H9 (cell line): ENCODE measurements at regions not wholly inside any gene's neighbourhood (a gene's known extent, or its start where the extent isn't known, plus 50 kb on each side); places are given as distances from the start of the nearest gene placed in this dataset.

Experiments
- DNase-seq: peaks from one replicate; pipeline ENCODE4 v3.0.0-alpha.2; 2017
- H2AFZ ChIP-seq: one replicate; pipeline ENCODE4 v1.6.1; 2013; ENCODE audit warnings: mild to moderate bottlenecking, low read length, control low read depth, moderate library complexity
- H2AK5ac ChIP-seq: 2 replicates; pipeline ENCODE4 v1.6.1; 2013; ENCODE audit warnings: low read length, control low read depth, mixed read lengths; ENCODE audit not compliant: insufficient read length
- H2BK120ac ChIP-seq: one replicate; pipeline ENCODE4 v1.6.1; 2013; ENCODE audit warnings: low read depth, mild to moderate bottlenecking, low read length, control low read depth, inconsistent platforms; ENCODE audit not compliant: poor library complexity, severe bottlenecking
- H2BK12ac ChIP-seq: 2 replicates; pipeline ENCODE4 v1.6.1; 2013; ENCODE audit warnings: low read length, control low read depth, mixed read lengths, low read depth; ENCODE audit not compliant: insufficient read length
- H2BK15ac ChIP-seq: 2 replicates; pipeline ENCODE4 v1.6.1; 2013; ENCODE audit warnings: low read depth, low read length, control low read depth
- H2BK20ac ChIP-seq: one replicate; pipeline ENCODE4 v1.6.1; 2013; ENCODE audit warnings: low read depth, mild to moderate bottlenecking, low read length, control low read depth, inconsistent platforms; ENCODE audit not compliant: poor library complexity, severe bottlenecking
- H2BK5ac ChIP-seq: 2 replicates; pipeline ENCODE4 v1.6.1; 2013; ENCODE audit warnings: low read length, control low read depth, mixed read lengths; ENCODE audit not compliant: insufficient read length
- H3K14ac ChIP-seq: 2 replicates; pipeline ENCODE4 v1.6.1; 2013; ENCODE audit warnings: low read length, control low read depth; ENCODE audit not compliant: insufficient read depth
- H3K18ac ChIP-seq: 2 replicates; pipeline ENCODE4 v1.6.1; 2013; ENCODE audit warnings: low read depth, mild to moderate bottlenecking, mixed read lengths, low read length, control low read depth; ENCODE audit not compliant: insufficient read length
- H3K23ac ChIP-seq: 2 replicates; pipeline ENCODE4 v1.6.1; 2013; ENCODE audit warnings: low read length, control low read depth, mixed read lengths, low read depth; ENCODE audit not compliant: insufficient read length
- H3K23me2 ChIP-seq: 2 replicates; pipeline ENCODE4 v1.6.1; 2013; ENCODE audit warnings: low read depth, mild to moderate bottlenecking, mixed read lengths, low read length, control low read depth; ENCODE audit not compliant: insufficient read length, poor library complexity, severe bottlenecking
- H3K27ac ChIP-seq: 2 replicates; pipeline ENCODE4 v1.5.1; 2013; ENCODE audit warnings: low read length, control low read depth, mixed read lengths, low read depth; ENCODE audit not compliant: insufficient read length
- H3K27me3 ChIP-seq: 2 replicates; pipeline ENCODE4 v1.6.1; 2013; ENCODE audit warnings: low read length, control low read depth, inconsistent platforms; ENCODE audit not compliant: insufficient read depth
- H3K4ac ChIP-seq: 2 replicates; pipeline ENCODE4 v1.6.1; 2013; ENCODE audit warnings: low read depth, mild to moderate bottlenecking, control low read depth, inconsistent platforms, low read length, moderate library complexity
- H3K4me1 ChIP-seq: 2 replicates; pipeline ENCODE4 v1.6.1; 2013; ENCODE audit warnings: low read length, control low read depth, inconsistent platforms; ENCODE audit not compliant: insufficient read depth
- H3K4me2 ChIP-seq: 2 replicates; pipeline ENCODE4 v1.6.1; 2013; ENCODE audit warnings: low read length, control low read depth, mixed read lengths; ENCODE audit not compliant: insufficient read length, insufficient read depth
- H3K56ac ChIP-seq: 2 replicates; pipeline ENCODE4 v1.6.1; 2013; ENCODE audit warnings: low read depth, mild to moderate bottlenecking, mixed read lengths, low read length, control low read depth; ENCODE audit not compliant: insufficient read length
- H3K79me1 ChIP-seq: 2 replicates; pipeline ENCODE4 v1.6.1; 2013; ENCODE audit warnings: low read depth, mild to moderate bottlenecking, moderate library complexity, low read length, control low read depth, inconsistent platforms; ENCODE audit not compliant: insufficient read depth, poor library complexity, severe bottlenecking
- H3K79me2 ChIP-seq: 2 replicates; pipeline ENCODE4 v1.6.1; 2013; ENCODE audit warnings: low read length, control low read depth, inconsistent platforms; ENCODE audit not compliant: insufficient read depth
- H3K9ac ChIP-seq: 2 replicates; pipeline ENCODE4 v1.6.1; 2013; ENCODE audit warnings: low read length, control low read depth, mixed read lengths; ENCODE audit not compliant: insufficient read length; ENCODE audit errors: extremely low read depth
- H3K9me3 ChIP-seq: one replicate; pipeline ENCODE4 v1.6.1; 2013; ENCODE audit warnings: low read depth, low read length, inconsistent platforms; ENCODE audit not compliant: control insufficient read depth
- H3T11ph ChIP-seq: one replicate; pipeline ENCODE4 v1.6.1; 2013; ENCODE audit warnings: mild to moderate bottlenecking, low read length, control low read depth, inconsistent platforms
- H4K20me1 ChIP-seq: one replicate; pipeline ENCODE4 v1.6.1; 2013; ENCODE audit not compliant: control insufficient read depth, insufficient read length, insufficient read depth
- H4K5ac ChIP-seq: 2 replicates; pipeline ENCODE4 v1.6.1; 2013; ENCODE audit warnings: low read depth, mild to moderate bottlenecking, mixed read lengths, low read length, control low read depth; ENCODE audit not compliant: insufficient read length
- H4K8ac ChIP-seq: replicated peaks from 2 replicates; pipeline ENCODE4 v1.6.1; 2013; ENCODE audit warnings: low read length, control low read depth, mixed read lengths, low read depth; ENCODE audit not compliant: insufficient read length
- H4K91ac ChIP-seq: 2 replicates; pipeline ENCODE4 v1.6.1; 2013; ENCODE audit warnings: low read depth, mild to moderate bottlenecking, moderate library complexity, mixed read lengths, low read length, control low read depth; ENCODE audit not compliant: insufficient read length
- H3K27ac Mint-ChIP-seq, 3 experiments: 2 replicates in 2 of 3; 3 replicates in 1 of 3; pipeline ENCODE4 v1.8.0; 2020 to 2021; ENCODE audit warnings: mixed read lengths in 3 of 3, mild to moderate bottlenecking in 1 of 3, moderate library complexity in 1 of 3
- H3K27me3 Mint-ChIP-seq: 2 replicates; pipeline ENCODE4 v1.8.0; 2021; ENCODE audit warnings: low read depth, mild to moderate bottlenecking, moderate library complexity, mixed read lengths
- H3K36me3 Mint-ChIP-seq, 3 experiments: 2 replicates in 2 of 3; 3 replicates in 1 of 3; pipeline ENCODE4 v1.8.0; 2020 to 2021; ENCODE audit warnings: low read depth in 3 of 3, mixed read lengths in 3 of 3; ENCODE audit not compliant: insufficient read depth in 1 of 3
- H3K4me1 Mint-ChIP-seq, 2 experiments: 2 replicates each; pipeline ENCODE4 v1.8.0; 2020; ENCODE audit warnings: mixed read lengths in 2 of 2
- H3K4me3 Mint-ChIP-seq, 2 experiments: 2 replicates in 1 of 2; 3 replicates in 1 of 2; pipeline ENCODE4 v1.8.0; 2020 to 2021; ENCODE audit warnings: mild to moderate bottlenecking in 2 of 2, mixed read lengths in 2 of 2, moderate library complexity in 1 of 2
- H3K9me3 Mint-ChIP-seq, 2 experiments: 2 replicates in 1 of 2; 3 replicates in 1 of 2; pipeline ENCODE4 v1.8.0; 2020; ENCODE audit warnings: mild to moderate bottlenecking in 2 of 2, mixed read lengths in 2 of 2, moderate library complexity in 1 of 2
- CTCF ChIP-seq: fragments of 200-600 bp; sonication (generic); conservative IDR thresholded peaks from 3 replicates; pipeline ENCODE4 v1.8.0; 2021; ENCODE audit warnings: antibody characterized with exemption, mild to moderate bottlenecking
- WGBS: extraction: QIAGEN DNeasy Blood & Tissue Kit; methylation state at CpG from one replicate; pipeline ENCODE4 v1.1.7; 2013; ENCODE audit warnings: missing lambda C conversion rate, low lambda C conversion rate, mixed read lengths; ENCODE audit not compliant: insufficient read length; ENCODE audit errors: extremely low coverage; 5-methylcytosine and 5-hydroxymethylcytosine counted together

DNA sequence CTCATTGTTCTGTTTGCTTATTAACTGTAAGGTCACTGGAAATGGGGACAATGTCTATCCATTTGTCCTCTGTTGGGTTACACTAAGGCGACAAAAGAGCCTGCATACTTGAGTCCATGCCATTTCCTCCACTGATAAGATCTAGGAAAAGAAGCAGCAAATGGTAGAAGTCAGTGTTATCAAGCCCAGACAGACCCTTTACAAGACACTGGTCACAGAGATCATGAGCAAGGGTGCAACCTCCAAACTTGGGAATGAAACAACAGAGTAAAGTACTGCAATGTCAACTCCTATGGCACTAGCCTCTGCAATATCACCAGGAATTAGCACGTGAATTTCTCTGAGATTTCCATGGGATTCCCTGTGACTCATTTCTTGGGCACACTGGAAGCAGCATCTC lies 126.9 kb downstream of the ID4 start:
- H3T11ph ChIP-seq = no peak overlapping the region
- no peak overlapping the region for H3K4me2 ChIP-seq
- TF ChIP-seq CTCF = no peak
- H4K20me1 ChIP-seq = no peaks in the 10 kb centered on the region
- H4K8ac ChIP-seq = no peak overlapping the region
- H3K9me3 ChIP-seq = no peaks in the 10 kb centered on the region
- Mint-ChIP-seq H3K36me3 (no peaks in the 10 kb centered on the region), H3K9me3 (peaks cover 3 to 5% of the 10 kb centered on the region in 2 experiments; a peak in 3 of 5 replicates), H3K4me3 (no peak overlapping the region), H3K27ac (no peak overlapping the region), H3K27me3 (no peaks in the 10 kb centered on the region; the same call in none of the 2 replicates), H3K4me1 (no peaks in the 10 kb centered on the region)
- no CpG with 5 or more reads among the region's 2 CpGs for WGBS
- no peaks in the 10 kb centered on the region for H3K79me2 ChIP-seq
- H3K4ac ChIP-seq = no peak overlapping the region
- H3K18ac ChIP-seq = no peak overlapping the region
- no peak overlapping the region for H3K56ac ChIP-seq
- no peak overlapping the region for H3K27ac ChIP-seq
- no peak overlapping the region for H2BK120ac ChIP-seq
- no peak overlapping the region for H2AK5ac ChIP-seq
- H4K91ac ChIP-seq = no peak overlapping the region
- no peaks in the 10 kb centered on the region for H3K23me2 ChIP-seq
- no peak overlapping the region for H2BK5ac ChIP-seq
- no peak overlapping the region for H2BK12ac ChIP-seq
- H3K9ac ChIP-seq = no peak overlapping the region
- H4K5ac ChIP-seq = no peak overlapping the region
- H3K23ac ChIP-seq = no peak overlapping the region
- DNase-seq = no peak
- H3K4me1 ChIP-seq = no peaks in the 10 kb centered on the region
- H2BK20ac ChIP-seq = no peak overlapping the region
- H3K27me3 ChIP-seq = no peaks in the 10 kb centered on the region
- H3K14ac ChIP-seq = no peak overlapping the region
- no peaks in the 10 kb centered on the region for H3K79me1 ChIP-seq
- H2AFZ ChIP-seq = no peak overlapping the region
- H2BK15ac ChIP-seq = no peak overlapping the region
